ENCODE measurements at regions not wholly inside any gene's neighbourhood (a gene's known extent, or its start where the extent isn't known, plus 50 kb on each side); places are given as distances from the start of the nearest gene placed in this dataset.

- H3K4me1 ChIP-seq (ENCODE audit: control insufficient read depth, extremely low read depth, insufficient read depth, low read length): peaks cover 2% of the 10 kb centered on the region
- dilution Hi-C loops (cut with MboI; ENCODE audit: extremely low pct_ligation_motif_present, low sequenced_read_pairs): no loop called here
- TF ChIP-seq EZH2 (IDR thresholded peaks at IDR 0.05; ENCODE audit: low read length): no peak
- TF ChIP-seq, protein P1, sequence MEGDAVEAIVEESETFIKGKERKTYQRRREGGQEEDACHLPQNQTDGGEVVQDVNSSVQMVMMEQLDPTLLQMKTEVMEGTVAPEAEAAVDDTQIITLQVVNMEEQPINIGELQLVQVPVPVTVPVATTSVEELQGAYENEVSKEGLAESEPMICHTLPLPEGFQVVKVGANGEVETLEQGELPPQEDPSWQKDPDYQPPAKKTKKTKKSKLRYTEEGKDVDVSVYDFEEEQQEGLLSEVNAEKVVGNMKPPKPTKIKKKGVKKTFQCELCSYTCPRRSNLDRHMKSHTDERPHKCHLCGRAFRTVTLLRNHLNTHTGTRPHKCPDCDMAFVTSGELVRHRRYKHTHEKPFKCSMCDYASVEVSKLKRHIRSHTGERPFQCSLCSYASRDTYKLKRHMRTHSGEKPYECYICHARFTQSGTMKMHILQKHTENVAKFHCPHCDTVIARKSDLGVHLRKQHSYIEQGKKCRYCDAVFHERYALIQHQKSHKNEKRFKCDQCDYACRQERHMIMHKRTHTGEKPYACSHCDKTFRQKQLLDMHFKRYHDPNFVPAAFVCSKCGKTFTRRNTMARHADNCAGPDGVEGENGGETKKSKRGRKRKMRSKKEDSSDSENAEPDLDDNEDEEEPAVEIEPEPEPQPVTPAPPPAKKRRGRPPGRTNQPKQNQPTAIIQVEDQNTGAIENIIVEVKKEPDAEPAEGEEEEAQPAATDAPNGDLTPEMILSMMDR (optimal IDR thresholded peaks at IDR 0.05 in 1 of 3, IDR thresholded peaks at IDR 0.05 in 1 of 3, conservative IDR thresholded peaks at IDR 0.05 in 1 of 3; ENCODE audit: extremely low read depth in 1 of 3, insufficient read depth in 2 of 3, low read length in 3 of 3): no peak
- no peaks in the 10 kb centered on the region for H3K9me1 ChIP-seq (ENCODE audit: control insufficient read depth, extremely low read depth, insufficient read depth, low read length)
- H3K27me3 ChIP-seq (ENCODE audit: control insufficient read depth, extremely low read depth, insufficient read depth, low read length): no peaks in the 10 kb centered on the region
- no peaks in the 10 kb centered on the region for H4K20me1 ChIP-seq (ENCODE audit: control insufficient read depth, extremely low read depth, insufficient read depth, low read length)
- FAIRE-seq: no peak
- no peak overlapping the region for H2AFZ ChIP-seq (ENCODE audit: control insufficient read depth, low read length)
- DNase-seq (ENCODE audit: low read depth, low spot score): no peak
- H3K36me3 ChIP-seq (ENCODE audit: control insufficient read depth in 2 of 2, extremely low read depth in 1 of 2, insufficient read depth in 2 of 2, low read length in 2 of 2): no peaks in the 10 kb centered on the region
- H3K9me3 ChIP-seq (ENCODE audit: control insufficient read depth, low read depth, low read length): no peaks in the 10 kb centered on the region
- H3K4me3 ChIP-seq (ENCODE audit: control insufficient read depth in 2 of 3, extremely low read depth in 1 of 3, insufficient read depth in 2 of 3, low read depth in 1 of 3, low read length in 3 of 3): no peak overlapping the region
- H3K9ac ChIP-seq (ENCODE audit: control insufficient read depth, extremely low read depth, insufficient read depth, low read length): no peak overlapping the region
- no peaks in the 10 kb centered on the region for H3K79me2 ChIP-seq (ENCODE audit: control insufficient read depth, insufficient read depth, low read length)
- no peak overlapping the region for H3K4me2 ChIP-seq (ENCODE audit: control insufficient read depth, extremely low read depth, insufficient read depth, low read depth, low read length)
- no peak overlapping the region for H3K27ac ChIP-seq (ENCODE audit: control insufficient read depth, insufficient read depth, low read length)
Observed at GRCh38 chr11:92276773-92277172, 52.2 kb downstream of the FAT3 start.

GRCh38 chr11:92277871-92278270 is 53.3 kb downstream of the FAT3 start:
- Histone ChIP-seq H3K9ac (ENCODE audit: control insufficient read depth, extremely low read depth, insufficient read depth, low read length) (no peak overlapping the region), H3K4me3 (ENCODE audit: control insufficient read depth in 2 of 3, extremely low read depth in 1 of 3, insufficient read depth in 2 of 3, low read depth in 1 of 3, low read length in 3 of 3) (no peak overlapping the region), H3K79me2 (ENCODE audit: control insufficient read depth, insufficient read depth, low read length) (no peaks in the 10 kb centered on the region), H3K27me3 (ENCODE audit: control insufficient read depth, extremely low read depth, insufficient read depth, low read length) (no peaks in the 10 kb centered on the region), H4K20me1 (ENCODE audit: control insufficient read depth, extremely low read depth, insufficient read depth, low read length) (no peaks in the 10 kb centered on the region), H3K4me2 (ENCODE audit: control insufficient read depth, extremely low read depth, insufficient read depth, low read depth, low read length) (no peak overlapping the region), H3K4me1 (ENCODE audit: control insufficient read depth, extremely low read depth, insufficient read depth, low read length) (peaks cover 2% of the 10 kb centered on the region), H3K27ac (ENCODE audit: control insufficient read depth, insufficient read depth, low read length) (no peak overlapping the region), H3K36me3 (ENCODE audit: control insufficient read depth in 2 of 2, extremely low read depth in 1 of 2, insufficient read depth in 2 of 2, low read length in 2 of 2) (no peaks in the 10 kb centered on the region), H3K9me1 (ENCODE audit: control insufficient read depth, extremely low read depth, insufficient read depth, low read length) (no peaks in the 10 kb centered on the region), H3K9me3 (ENCODE audit: control insufficient read depth, low read depth, low read length) (no peaks in the 10 kb centered on the region), H2AFZ (ENCODE audit: control insufficient read depth, low read length) (no peak overlapping the region)
- DNase-seq (ENCODE audit: low read depth, low spot score): no peak
- TF ChIP-seq, protein P1 (optimal IDR thresholded peaks at IDR 0.05 in 1 of 3, IDR thresholded peaks at IDR 0.05 in 1 of 3, conservative IDR thresholded peaks at IDR 0.05 in 1 of 3; ENCODE audit: extremely low read depth in 1 of 3, insufficient read depth in 2 of 3, low read length in 3 of 3): no peak
- TF ChIP-seq EZH2 (IDR thresholded peaks at IDR 0.05; ENCODE audit: low read length): no peak
- FAIRE-seq: no peak
- dilution Hi-C loops (cut with MboI; ENCODE audit: extremely low pct_ligation_motif_present, low sequenced_read_pairs): no loop called here

Measured in keratinocyte (primary cell).